H9 (cell line): ENCODE measurements at regions not wholly inside any gene's neighbourhood (a gene's known extent, or its start where the extent isn't known, plus 50 kb on each side); places are given as distances from the start of the nearest gene placed in this dataset.

Source experiments
- DNase-seq: peaks from one replicate; pipeline ENCODE4 v3.0.0-alpha.2; 2017
- H2AFZ ChIP-seq: one replicate; pipeline ENCODE4 v1.6.1; 2013; ENCODE audit warnings: mild to moderate bottlenecking, low read length, control low read depth, moderate library complexity
- H2AK5ac ChIP-seq: 2 replicates; pipeline ENCODE4 v1.6.1; 2013; ENCODE audit warnings: low read length, control low read depth, mixed read lengths; ENCODE audit not compliant: insufficient read length
- H2BK120ac ChIP-seq: one replicate; pipeline ENCODE4 v1.6.1; 2013; ENCODE audit warnings: low read depth, mild to moderate bottlenecking, low read length, control low read depth, inconsistent platforms; ENCODE audit not compliant: poor library complexity, severe bottlenecking
- H2BK12ac ChIP-seq: 2 replicates; pipeline ENCODE4 v1.6.1; 2013; ENCODE audit warnings: low read length, control low read depth, mixed read lengths, low read depth; ENCODE audit not compliant: insufficient read length
- H2BK15ac ChIP-seq: 2 replicates; pipeline ENCODE4 v1.6.1; 2013; ENCODE audit warnings: low read depth, low read length, control low read depth
- H2BK20ac ChIP-seq: one replicate; pipeline ENCODE4 v1.6.1; 2013; ENCODE audit warnings: low read depth, mild to moderate bottlenecking, low read length, control low read depth, inconsistent platforms; ENCODE audit not compliant: poor library complexity, severe bottlenecking
- H2BK5ac ChIP-seq: 2 replicates; pipeline ENCODE4 v1.6.1; 2013; ENCODE audit warnings: low read length, control low read depth, mixed read lengths; ENCODE audit not compliant: insufficient read length
- H3K14ac ChIP-seq: 2 replicates; pipeline ENCODE4 v1.6.1; 2013; ENCODE audit warnings: low read length, control low read depth; ENCODE audit not compliant: insufficient read depth
- H3K18ac ChIP-seq: 2 replicates; pipeline ENCODE4 v1.6.1; 2013; ENCODE audit warnings: low read depth, mild to moderate bottlenecking, mixed read lengths, low read length, control low read depth; ENCODE audit not compliant: insufficient read length
- H3K23ac ChIP-seq: 2 replicates; pipeline ENCODE4 v1.6.1; 2013; ENCODE audit warnings: low read length, control low read depth, mixed read lengths, low read depth; ENCODE audit not compliant: insufficient read length
- H3K23me2 ChIP-seq: 2 replicates; pipeline ENCODE4 v1.6.1; 2013; ENCODE audit warnings: low read depth, mild to moderate bottlenecking, mixed read lengths, low read length, control low read depth; ENCODE audit not compliant: insufficient read length, poor library complexity, severe bottlenecking
- H3K27ac ChIP-seq: 2 replicates; pipeline ENCODE4 v1.5.1; 2013; ENCODE audit warnings: low read length, control low read depth, mixed read lengths, low read depth; ENCODE audit not compliant: insufficient read length
- H3K27me3 ChIP-seq: 2 replicates; pipeline ENCODE4 v1.6.1; 2013; ENCODE audit warnings: low read length, control low read depth, inconsistent platforms; ENCODE audit not compliant: insufficient read depth
- H3K4ac ChIP-seq: 2 replicates; pipeline ENCODE4 v1.6.1; 2013; ENCODE audit warnings: low read depth, mild to moderate bottlenecking, control low read depth, inconsistent platforms, low read length, moderate library complexity
- H3K4me1 ChIP-seq: 2 replicates; pipeline ENCODE4 v1.6.1; 2013; ENCODE audit warnings: low read length, control low read depth, inconsistent platforms; ENCODE audit not compliant: insufficient read depth
- H3K4me2 ChIP-seq: 2 replicates; pipeline ENCODE4 v1.6.1; 2013; ENCODE audit warnings: low read length, control low read depth, mixed read lengths; ENCODE audit not compliant: insufficient read length, insufficient read depth
- H3K56ac ChIP-seq: 2 replicates; pipeline ENCODE4 v1.6.1; 2013; ENCODE audit warnings: low read depth, mild to moderate bottlenecking, mixed read lengths, low read length, control low read depth; ENCODE audit not compliant: insufficient read length
- H3K79me1 ChIP-seq: 2 replicates; pipeline ENCODE4 v1.6.1; 2013; ENCODE audit warnings: low read depth, mild to moderate bottlenecking, moderate library complexity, low read length, control low read depth, inconsistent platforms; ENCODE audit not compliant: insufficient read depth, poor library complexity, severe bottlenecking
- H3K79me2 ChIP-seq: 2 replicates; pipeline ENCODE4 v1.6.1; 2013; ENCODE audit warnings: low read length, control low read depth, inconsistent platforms; ENCODE audit not compliant: insufficient read depth
- H3K9ac ChIP-seq: 2 replicates; pipeline ENCODE4 v1.6.1; 2013; ENCODE audit warnings: low read length, control low read depth, mixed read lengths; ENCODE audit not compliant: insufficient read length; ENCODE audit errors: extremely low read depth
- H3K9me3 ChIP-seq: one replicate; pipeline ENCODE4 v1.6.1; 2013; ENCODE audit warnings: low read depth, low read length, inconsistent platforms; ENCODE audit not compliant: control insufficient read depth
- H3T11ph ChIP-seq: one replicate; pipeline ENCODE4 v1.6.1; 2013; ENCODE audit warnings: mild to moderate bottlenecking, low read length, control low read depth, inconsistent platforms
- H4K20me1 ChIP-seq: one replicate; pipeline ENCODE4 v1.6.1; 2013; ENCODE audit not compliant: control insufficient read depth, insufficient read length, insufficient read depth
- H4K5ac ChIP-seq: 2 replicates; pipeline ENCODE4 v1.6.1; 2013; ENCODE audit warnings: low read depth, mild to moderate bottlenecking, mixed read lengths, low read length, control low read depth; ENCODE audit not compliant: insufficient read length
- H4K8ac ChIP-seq: replicated peaks from 2 replicates; pipeline ENCODE4 v1.6.1; 2013; ENCODE audit warnings: low read length, control low read depth, mixed read lengths, low read depth; ENCODE audit not compliant: insufficient read length
- H4K91ac ChIP-seq: 2 replicates; pipeline ENCODE4 v1.6.1; 2013; ENCODE audit warnings: low read depth, mild to moderate bottlenecking, moderate library complexity, mixed read lengths, low read length, control low read depth; ENCODE audit not compliant: insufficient read length
- H3K27ac Mint-ChIP-seq, 3 experiments: 2 replicates in 2 of 3; 3 replicates in 1 of 3; pipeline ENCODE4 v1.8.0; 2020 to 2021; ENCODE audit warnings: mixed read lengths in 3 of 3, mild to moderate bottlenecking in 1 of 3, moderate library complexity in 1 of 3
- H3K27me3 Mint-ChIP-seq: 2 replicates; pipeline ENCODE4 v1.8.0; 2021; ENCODE audit warnings: low read depth, mild to moderate bottlenecking, moderate library complexity, mixed read lengths
- H3K36me3 Mint-ChIP-seq, 3 experiments: 2 replicates in 2 of 3; 3 replicates in 1 of 3; pipeline ENCODE4 v1.8.0; 2020 to 2021; ENCODE audit warnings: low read depth in 3 of 3, mixed read lengths in 3 of 3; ENCODE audit not compliant: insufficient read depth in 1 of 3
- H3K4me1 Mint-ChIP-seq, 2 experiments: 2 replicates each; pipeline ENCODE4 v1.8.0; 2020; ENCODE audit warnings: mixed read lengths in 2 of 2
- H3K4me3 Mint-ChIP-seq, 2 experiments: 2 replicates in 1 of 2; 3 replicates in 1 of 2; pipeline ENCODE4 v1.8.0; 2020 to 2021; ENCODE audit warnings: mild to moderate bottlenecking in 2 of 2, mixed read lengths in 2 of 2, moderate library complexity in 1 of 2
- H3K9me3 Mint-ChIP-seq, 2 experiments: 2 replicates in 1 of 2; 3 replicates in 1 of 2; pipeline ENCODE4 v1.8.0; 2020; ENCODE audit warnings: mild to moderate bottlenecking in 2 of 2, mixed read lengths in 2 of 2, moderate library complexity in 1 of 2
- CTCF ChIP-seq: fragments of 200-600 bp; sonication (generic); conservative IDR thresholded peaks from 3 replicates; pipeline ENCODE4 v1.8.0; 2021; ENCODE audit warnings: antibody characterized with exemption, mild to moderate bottlenecking
- WGBS: extraction: QIAGEN DNeasy Blood & Tissue Kit; methylation state at CpG from one replicate; pipeline ENCODE4 v1.1.7; 2013; ENCODE audit warnings: missing lambda C conversion rate, low lambda C conversion rate, mixed read lengths; ENCODE audit not compliant: insufficient read length; ENCODE audit errors: extremely low coverage; 5-methylcytosine and 5-hydroxymethylcytosine counted together

- no peak overlapping the region for H2AK5ac ChIP-seq
- no peak overlapping the region for H3K4me2 ChIP-seq
- H2BK5ac ChIP-seq: no peak overlapping the region
- TF ChIP-seq CTCF: no peak
- H3K56ac ChIP-seq: no peak overlapping the region
- H3K4me1 ChIP-seq: peaks cover 3% of the 10 kb centered on the region; the same call in 1 of the 2 replicates
- no peak overlapping the region for H3K23ac ChIP-seq
- no peaks in the 10 kb centered on the region for H3K9me3 ChIP-seq
- H2BK20ac ChIP-seq: no peak overlapping the region
- DNase-seq: no peak
- H3K36me3 Mint-ChIP-seq: no peaks in the 10 kb centered on the region
- H3K9me3 Mint-ChIP-seq: no peaks in the 10 kb centered on the region
- H4K91ac ChIP-seq: no peak overlapping the region
- no peaks in the 10 kb centered on the region for H3K27me3 ChIP-seq
- no peak overlapping the region for H2BK15ac ChIP-seq
- no peaks in the 10 kb centered on the region for H3K23me2 ChIP-seq
- no peak overlapping the region for H3K4me3 Mint-ChIP-seq
- no peak overlapping the region for H2AFZ ChIP-seq
- H4K5ac ChIP-seq: no peak overlapping the region
- H3K79me1 ChIP-seq: no peaks in the 10 kb centered on the region
- H2BK12ac ChIP-seq: no peak overlapping the region
- no peak overlapping the region for H3K18ac ChIP-seq
- no peaks in the 10 kb centered on the region for H4K20me1 ChIP-seq
- H3K14ac ChIP-seq: no peak overlapping the region
- peaks cover 9 to 11% of the 10 kb centered on the region in 2 experiments for H3K4me1 Mint-ChIP-seq
- no CpG with 5 or more reads among the region's 4 CpGs for WGBS
- no peak overlapping the region for H3K4ac ChIP-seq
- H3K27ac ChIP-seq: no peak overlapping the region
- H3K9ac ChIP-seq: no peak overlapping the region
- H3K79me2 ChIP-seq: no peaks in the 10 kb centered on the region
- H4K8ac ChIP-seq: no peak overlapping the region
- H3K27me3 Mint-ChIP-seq: no peaks in the 10 kb centered on the region
- no peak overlapping the region for H2BK120ac ChIP-seq
- H3K27ac Mint-ChIP-seq: no peak overlapping the region
- no peak overlapping the region for H3T11ph ChIP-seq
Observed at GRCh38 chr18:5825663-5826062, 69.7 kb downstream of the TMEM200C start.
